Keratinocyte (primary cell): ENCODE measurements at regions not wholly inside any gene's neighbourhood (a gene's known extent, or its start where the extent isn't known, plus 50 kb on each side); places are given as distances from the start of the nearest gene placed in this dataset.

Experiments
- DNase-seq: peaks from one replicate; pipeline ENCODE4 v3.0.0-alpha.2; 2011; ENCODE audit warnings: low read depth, missing footprints, low spot score
- FAIRE-seq: peaks from 2 replicates; lab custom pipeline; 2011; peaks lifted over from hg19 to GRCh38; lab: Jason Lieb, UNC
- H2AFZ ChIP-seq: 2 replicates; pipeline ENCODE4 v1.6.0; 2012; ENCODE audit warnings: low read length, control low read depth, inconsistent platforms; ENCODE audit not compliant: control insufficient read depth
- H3K27ac ChIP-seq: 2 replicates; pipeline ENCODE4 v1.5.1; 2011; ENCODE audit warnings: low read length; ENCODE audit not compliant: control insufficient read depth, insufficient read depth
- H3K27me3 ChIP-seq: 3 replicates; pipeline ENCODE4 v1.6.0; 2011; ENCODE audit warnings: low read length; ENCODE audit not compliant: control insufficient read depth, insufficient read depth; ENCODE audit errors: extremely low read depth
- H3K36me3 ChIP-seq, 2 experiments: 2 replicates in 1 of 2; 3 replicates in 1 of 2; pipeline ENCODE4 v1.5.1; 2011; ENCODE audit warnings: low read length in 2 of 2, mild to moderate bottlenecking in 1 of 2; ENCODE audit not compliant: control insufficient read depth in 2 of 2, insufficient read depth in 2 of 2; ENCODE audit errors: extremely low read depth in 1 of 2
- H3K4me1 ChIP-seq: 3 replicates; pipeline ENCODE4 v1.5.1; 2011; ENCODE audit warnings: low read length; ENCODE audit not compliant: control insufficient read depth, insufficient read depth; ENCODE audit errors: extremely low read depth
- H3K4me2 ChIP-seq: 3 replicates; pipeline ENCODE4 v1.6.0; 2011; ENCODE audit warnings: low read depth, low read length; ENCODE audit not compliant: control insufficient read depth, insufficient read depth; ENCODE audit errors: extremely low read depth
- H3K4me3 ChIP-seq, 3 experiments: fragments of 200-600 bp in 1 of 3; sonication (generic) in 1 of 3; 2 replicates in 2 of 3; 3 replicates in 1 of 3; pipeline ENCODE4 v1.5.1; 2011 to 2016; ENCODE audit warnings: low read length in 3 of 3, mild to moderate bottlenecking in 3 of 3, control low read depth in 2 of 3, inconsistent platforms in 1 of 3, low read depth in 1 of 3, mixed read lengths in 1 of 3, mixed run types in 1 of 3, moderate library complexity in 1 of 3; ENCODE audit not compliant: control insufficient read depth in 2 of 3, insufficient read depth in 2 of 3; ENCODE audit errors: extremely low read depth in 1 of 3
- H3K79me2 ChIP-seq: 2 replicates; pipeline ENCODE4 v1.6.0; 2012; ENCODE audit warnings: low read length; ENCODE audit not compliant: control insufficient read depth, insufficient read depth
- H3K9ac ChIP-seq: 3 replicates; pipeline ENCODE4 v1.6.0; 2011; ENCODE audit warnings: low read length; ENCODE audit not compliant: control insufficient read depth, insufficient read depth; ENCODE audit errors: extremely low read depth
- H3K9me1 ChIP-seq: 3 replicates; pipeline ENCODE4 v1.6.0; 2011; ENCODE audit warnings: low read length; ENCODE audit not compliant: control insufficient read depth, insufficient read depth; ENCODE audit errors: extremely low read depth
- H3K9me3 ChIP-seq: 2 replicates; pipeline ENCODE4 v1.5.1; 2012; ENCODE audit warnings: low read depth, low read length; ENCODE audit not compliant: control insufficient read depth
- H4K20me1 ChIP-seq: 3 replicates; pipeline ENCODE4 v1.6.0; 2011; ENCODE audit warnings: low read length; ENCODE audit not compliant: control insufficient read depth, insufficient read depth; ENCODE audit errors: extremely low read depth
- CTCF ChIP-seq, 3 experiments: IDR thresholded peaks in 1 of 3; conservative IDR thresholded peaks in 1 of 3; optimal IDR thresholded peaks in 1 of 3; 2 replicates in 2 of 3; 3 replicates in 1 of 3; pipeline versions ENCODE3 to v1.5.1; 2011; ENCODE audit warnings: low read length in 3 of 3, mild to moderate bottlenecking in 3 of 3, moderate library complexity in 2 of 3, control low read depth in 1 of 3, inconsistent platforms in 1 of 3; ENCODE audit not compliant: insufficient read depth in 2 of 3; ENCODE audit errors: extremely low read depth in 1 of 3
- EZH2 ChIP-seq: IDR thresholded peaks from one replicate; pipeline ENCODE4 v1.6.1; 2012; ENCODE audit warnings: inconsistent platforms, mild to moderate bottlenecking, low read length, moderate library complexity
- dilution Hi-C: fragments of 300-500 bp; cut with MboI; formaldehyde crosslinking; loops from one replicate; pipeline ENCODE4 v1.7.0; 2020; ENCODE audit warnings: low sequenced_read_pairs; ENCODE audit not compliant: extremely low pct_ligation_motif_present
- small RNA-seq, 3 experiments: library from RNA; depleted of rRNA; stranded (forward); fragments of <200 nt; gene quantifications; one replicate each; pipeline ENCODE3, GENCODE V24; 2012; ENCODE audit warnings: low read depth in 3 of 3, low replicate concordance in 1 of 3; ENCODE audit not compliant: insufficient read length in 3 of 3

- no peak for FAIRE-seq
- no peak for TF ChIP-seq CTCF (optimal IDR thresholded peaks at IDR 0.05 in 1 of 3, IDR thresholded peaks at IDR 0.05 in 1 of 3, conservative IDR thresholded peaks at IDR 0.05 in 1 of 3; ENCODE audit: extremely low read depth in 1 of 3, insufficient read depth in 2 of 3, low read length in 3 of 3)
- TF ChIP-seq EZH2, result no peak
- no peak overlapping the region for H3K4me2 ChIP-seq
- no peaks in the 10 kb centered on the region for H3K36me3 ChIP-seq
- H3K4me3 ChIP-seq, result no peak overlapping the region
- no peak for DNase-seq
- no peaks in the 10 kb centered on the region for H3K9me1 ChIP-seq
- H2AFZ ChIP-seq, result no peak overlapping the region
- no peaks in the 10 kb centered on the region for H4K20me1 ChIP-seq
- no peaks in the 10 kb centered on the region for H3K4me1 ChIP-seq
- H3K9ac ChIP-seq, result no peak overlapping the region
- H3K79me2 ChIP-seq, result no peaks in the 10 kb centered on the region
- H3K9me3 ChIP-seq, result no peaks in the 10 kb centered on the region
- no peak overlapping the region for H3K27ac ChIP-seq
- dilution Hi-C loops, result no loop called here
- no peaks in the 10 kb centered on the region for H3K27me3 ChIP-seq
These were observed 53.6 kb upstream of the SPANXB1 start for GRCh38 chrX:140948827-140949226.

GRCh38 chrX:140949233-140949632, 53.2 kb upstream of the SPANXB1 start:
- no peaks in the 10 kb centered on the region for H3K4me1 ChIP-seq
- H3K9me3 ChIP-seq, result no peaks in the 10 kb centered on the region
- TF ChIP-seq EZH2, result no peak
- no peaks in the 10 kb centered on the region for H3K79me2 ChIP-seq
- no peak overlapping the region for H3K4me3 ChIP-seq
- no peaks in the 10 kb centered on the region for H3K36me3 ChIP-seq
- FAIRE-seq (no peak), DNase-seq (no peak)
- H2AFZ ChIP-seq, result no peak overlapping the region
- H3K4me2 ChIP-seq, result no peak overlapping the region
- no peaks in the 10 kb centered on the region for H3K9me1 ChIP-seq
- H3K27me3 ChIP-seq, result no peaks in the 10 kb centered on the region
- dilution Hi-C loops, result no loop called here
- H3K9ac ChIP-seq, result no peak overlapping the region
- H3K27ac ChIP-seq, result no peak overlapping the region
- no peaks in the 10 kb centered on the region for H4K20me1 ChIP-seq

Small RNA genes in the stretch of these regions (small RNA-seq; reads per million reads assigned to genes)
- gene MIR320D2, result 0 reads per million in 3 experiments
